Left cardiac atrium (tissue), 4 donors: ENCODE measurements at regions not wholly inside any gene's neighbourhood (a gene's known extent, or its start where the extent isn't known, plus 50 kb on each side); places are given as distances from the start of the nearest gene placed in this dataset.

Experiments used
- ATAC-seq, 2 donors: fragments of 200-7000 bp; cut with Tn5 transposase; one replicate each; pipeline ENCODE4 v1.9.1; 2020; ENCODE audit warnings: mild to moderate bottlenecking in 2 of 2, moderate library complexity in 2 of 2
- DNase-seq: peaks from one replicate; pipeline ENCODE4 v3.0.0-alpha.2; 2020
- intact Hi-C, 2 donors: fragments of 100-400 bp; cut with DNase I; formaldehyde crosslinking; loops; one replicate each; pipeline versions ENCODE4 v1.14.1 to v1.15.1; 2022 to 2023
- donor health status: DM: no; HTN: yes; CAD: no.
- donor health status: DM: no; HTN: yes; CAD: no; lungs with severe emphysema.
- donor health status: DM: yes; HTN: yes; CAD: no.
- donor health status: Dilated cardiomyopathy.

GRCh38 chr15:39132070-39132469 lies 448.8 kb upstream of the THBS1 start:
- intact Hi-C loops = no loop called here
- no peak for ATAC-seq

GRCh38 chr15:39132954-39133600 lies 447.8 kb upstream of the THBS1 start:
- DNase-seq (no peak), ATAC-seq (peak; percentile 55 to 60)
- intact Hi-C loops = no loop called here

More at GRCh38 chr15:39132070-39132469, 448.8 kb upstream of the THBS1 start:
- no peak for DNase-seq

DNA sequence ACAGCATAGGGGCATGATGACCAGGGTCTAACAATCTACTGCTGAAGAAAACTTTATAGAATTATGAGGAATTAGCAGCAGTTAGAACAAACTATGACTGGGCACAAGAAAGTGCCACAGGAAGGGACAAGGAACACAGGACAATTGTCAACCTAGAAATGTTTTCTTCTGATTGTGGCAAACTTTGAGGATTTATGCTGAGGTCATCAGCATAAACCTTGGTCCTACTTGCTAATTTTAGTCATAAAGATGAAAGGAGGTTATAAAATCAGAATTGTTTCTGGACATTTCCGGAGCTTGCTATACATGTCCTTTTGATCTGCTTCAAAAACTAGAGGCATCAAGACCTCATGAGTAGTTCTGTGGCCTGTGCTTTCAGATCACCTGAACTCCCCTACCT lies 446.6 kb upstream of the THBS1 start:
- no peak for ATAC-seq
- intact Hi-C loops = no loop called here
- DNase-seq = no peak

DNA sequence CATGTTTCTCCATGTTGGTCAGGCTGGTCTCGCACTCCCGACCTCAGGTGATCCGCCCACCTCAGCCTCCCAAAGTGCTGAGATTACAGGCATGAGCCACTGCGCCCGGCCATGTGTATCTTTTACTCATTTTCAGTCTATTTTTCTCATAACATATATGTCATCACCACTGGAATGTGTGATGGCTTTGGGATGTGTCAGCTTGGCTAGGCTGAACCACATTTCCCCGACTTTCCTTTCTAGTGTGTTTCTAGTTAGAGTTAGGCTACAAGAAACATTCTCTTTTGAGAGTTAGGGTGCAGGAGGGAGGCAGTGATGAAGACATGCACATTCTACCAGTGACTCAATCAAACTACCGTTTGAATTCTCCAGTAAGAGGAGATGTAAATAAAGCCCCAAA lies 444.9 kb upstream of the THBS1 start:
- intact Hi-C loops = no loop called here
- DNase-seq (no peak), ATAC-seq (no peak)

- no peak for ATAC-seq
- no peak for DNase-seq
- intact Hi-C loops = no loop called here
Observed at GRCh38 chr15:39139431-39140059, 441.3 kb upstream of the THBS1 start.

DNA sequence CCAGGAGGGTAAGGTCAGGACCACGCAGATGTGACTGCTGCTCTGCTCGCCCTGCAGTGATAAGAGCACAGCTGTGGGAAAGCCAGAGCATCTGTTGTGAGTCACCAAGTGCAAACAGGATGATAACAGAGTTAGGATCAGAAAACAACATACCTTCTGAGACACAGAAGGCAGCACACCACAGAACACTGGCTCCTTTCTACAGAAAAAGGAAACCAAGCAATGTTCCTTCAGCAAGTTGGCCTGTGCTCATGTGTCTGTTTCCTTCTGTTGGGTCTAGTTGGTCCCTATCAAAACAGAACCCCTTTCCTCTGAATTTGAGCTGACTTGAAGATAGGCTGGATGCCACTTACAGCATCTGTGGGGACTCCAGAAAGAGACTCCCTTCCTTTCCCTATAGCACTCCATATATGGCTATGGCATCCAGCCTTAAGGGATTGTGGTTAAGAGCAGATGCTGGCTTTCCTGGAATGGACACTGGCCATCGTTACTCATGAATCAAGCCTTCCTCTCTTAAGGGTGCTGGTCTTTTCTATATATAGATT lies 440.7 kb upstream of the THBS1 start:
- intact Hi-C loops = no loop called here
- DNase-seq = no peak

GRCh38 chr15:39142500-39142899 lies 438.4 kb upstream of the THBS1 start:
- ATAC-seq = no peak
- DNase-seq = no peak
- intact Hi-C loops = no loop called here

More for the DNA sequence above, 440.7 kb upstream of the THBS1 start:
- ATAC-seq = peak in 1 of 2 donors; percentile 81

- no peak for DNase-seq
- ATAC-seq = no peak
- intact Hi-C loops = no loop called here
Observed at GRCh38 chr15:39143479-39143878, 437.4 kb upstream of the THBS1 start.

DNA sequence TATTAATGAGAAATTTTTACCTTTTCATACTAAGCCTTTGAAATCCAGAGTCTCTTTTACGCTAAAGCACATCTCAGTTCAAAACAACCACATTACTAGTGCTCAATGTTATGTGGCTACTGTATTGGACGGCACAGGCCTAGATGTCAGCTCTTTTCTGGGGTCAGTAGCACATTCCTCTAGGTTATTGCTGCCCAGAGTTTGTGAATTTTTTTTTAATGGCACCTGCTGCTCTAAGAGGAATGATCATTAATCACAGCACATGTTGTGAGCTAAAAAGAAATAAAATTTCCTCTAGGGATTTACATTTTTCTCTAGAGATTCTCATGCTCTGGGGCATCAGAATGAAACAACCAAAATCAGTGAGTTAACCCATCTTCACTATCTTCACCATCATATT lies 436.8 kb upstream of the THBS1 start:
- ATAC-seq = no peak
- no peak for DNase-seq
- intact Hi-C loops = no loop called here

DNA sequence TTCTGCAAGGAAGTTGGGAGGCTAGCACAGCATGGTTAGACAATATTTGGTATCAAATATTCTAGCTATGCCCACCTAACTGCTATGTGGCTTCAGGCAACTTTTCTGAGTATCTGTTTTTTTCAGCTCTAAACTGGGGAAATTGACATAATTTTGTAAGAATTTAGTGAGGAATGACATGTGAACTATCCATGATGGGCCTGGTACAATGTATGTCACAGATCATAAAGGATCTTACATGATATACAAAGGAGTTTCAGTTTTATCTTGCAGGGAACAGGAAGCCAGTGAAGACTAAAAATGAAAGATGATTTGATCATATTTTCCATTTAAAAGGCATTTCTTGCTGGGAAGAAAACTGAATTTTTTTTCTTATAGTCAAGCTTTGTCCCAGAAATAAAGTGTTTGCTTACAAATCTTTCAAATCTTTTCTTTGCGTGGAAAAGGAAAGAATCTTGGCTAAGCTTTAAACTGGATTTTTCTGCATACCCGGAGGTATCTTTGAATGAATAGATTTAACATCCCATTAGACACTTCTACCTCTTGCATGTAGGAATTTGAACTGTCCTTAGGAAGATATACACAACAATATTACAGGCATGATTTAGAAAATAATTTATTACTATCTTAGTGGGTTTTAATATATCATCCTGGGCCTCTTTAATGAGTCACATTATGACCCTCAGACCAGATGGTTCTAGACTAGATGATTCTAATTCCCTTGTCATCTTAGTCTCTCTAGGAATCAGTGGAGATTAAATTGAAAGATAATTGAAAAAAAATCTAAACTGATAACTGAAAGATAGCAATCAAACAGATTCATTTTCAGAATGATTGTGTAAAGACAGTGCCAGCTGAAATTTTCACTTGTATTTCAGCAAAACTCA lies 436.0 kb upstream of the THBS1 start:
- intact Hi-C loops = no loop called here
- ATAC-seq = no peak

GRCh38 chr15:39145854-39146625 lies 434.8 kb upstream of the THBS1 start:
- DNase-seq (no peak), ATAC-seq (no peak)
- intact Hi-C loops = no loop called here

More for the DNA sequence above, 436.0 kb upstream of the THBS1 start:
- no peak for DNase-seq

DNA sequence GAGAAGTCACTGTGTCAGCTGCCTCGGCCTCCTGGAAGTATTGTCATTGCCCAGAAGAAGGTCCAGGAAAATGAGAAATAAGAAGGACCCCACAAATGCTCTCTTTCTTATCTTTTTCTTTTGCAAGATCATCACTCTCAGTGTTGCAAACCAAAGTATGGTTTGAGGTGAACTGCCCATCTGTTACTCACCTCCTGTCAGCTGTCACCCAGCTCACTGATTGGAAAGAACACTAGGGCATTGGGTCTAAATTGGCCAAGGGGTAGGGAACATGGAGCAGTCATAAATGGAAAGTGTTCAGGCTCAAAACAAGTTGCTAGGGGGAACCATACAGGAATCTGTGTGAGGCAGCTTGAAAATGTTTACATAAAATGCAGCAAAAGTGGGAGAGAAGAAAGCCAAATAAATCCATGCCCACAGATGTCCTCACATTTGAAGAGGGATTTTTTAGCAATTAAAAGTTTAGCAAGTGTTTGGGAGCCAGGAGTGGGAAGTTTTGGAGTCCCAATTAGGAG lies 431.2 kb upstream of the THBS1 start:
- no peak for ATAC-seq
- intact Hi-C loops = no loop called here

GRCh38 chr15:39151545-39151944 lies 429.3 kb upstream of the THBS1 start:
- no peak for ATAC-seq
- intact Hi-C loops = no loop called here

More for the DNA sequence above, 431.2 kb upstream of the THBS1 start:
- DNase-seq = no peak

DNA sequence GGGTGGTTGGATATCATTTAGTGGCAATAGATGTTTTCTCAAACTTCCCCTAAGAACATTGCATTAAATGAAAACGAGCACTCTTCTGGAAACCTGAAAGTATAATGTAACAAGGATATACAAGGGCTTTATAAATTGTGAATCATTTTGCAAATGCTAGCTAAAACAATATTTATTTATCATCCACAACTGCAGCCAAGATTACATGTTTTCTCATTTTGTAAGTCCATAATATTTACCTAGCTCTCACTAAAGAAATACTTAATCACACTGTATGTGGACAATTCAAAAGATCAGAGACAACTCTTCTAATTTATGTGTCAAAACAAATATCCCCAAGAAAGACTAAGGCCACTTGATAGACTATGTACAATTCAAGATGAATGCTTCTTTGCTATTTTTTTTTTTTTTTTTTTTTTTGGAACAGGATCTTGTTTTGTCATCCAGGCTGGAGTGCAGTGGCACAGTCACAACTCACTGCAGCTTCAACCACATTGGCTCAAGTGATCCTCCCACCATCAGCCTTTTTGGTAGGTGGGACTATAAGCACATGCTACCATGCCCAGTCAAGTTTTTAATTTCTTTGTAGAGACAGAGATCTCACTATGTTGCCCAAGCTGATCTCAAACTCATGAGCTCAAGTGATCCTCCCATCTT lies 427.7 kb upstream of the THBS1 start:
- no peak for DNase-seq
- intact Hi-C loops = no loop called here
- ATAC-seq = no peak

More at GRCh38 chr15:39151545-39151944, 429.3 kb upstream of the THBS1 start:
- DNase-seq = no peak

GRCh38 chr15:39153716-39154115 lies 427.2 kb upstream of the THBS1 start:
- intact Hi-C loops = no loop called here
- ATAC-seq = peak in 1 of 2 donors; percentile 14

DNA sequence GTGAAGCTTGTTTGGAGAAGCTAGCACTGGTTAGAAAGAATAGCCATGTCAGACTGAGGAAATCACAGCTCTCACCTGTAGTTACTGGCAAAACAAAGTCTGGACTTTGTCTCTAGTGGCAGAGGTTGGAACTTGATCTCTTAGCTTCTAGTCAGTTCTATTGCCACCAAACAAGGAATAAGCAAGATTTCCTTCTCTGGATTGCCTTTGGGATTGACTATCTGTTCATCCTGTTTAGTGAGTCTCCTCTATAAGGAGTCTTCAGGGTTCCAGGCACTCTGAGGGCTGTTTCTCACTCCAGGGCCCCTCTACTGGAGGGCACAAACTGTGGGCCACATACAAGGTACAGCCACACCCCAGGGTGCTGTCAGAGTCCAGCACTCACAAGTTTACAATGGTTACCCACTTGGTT lies 426.6 kb upstream of the THBS1 start:
- ATAC-seq (no peak), DNase-seq (no peak)
- intact Hi-C loops = no loop called here

More at GRCh38 chr15:39153716-39154115, 427.2 kb upstream of the THBS1 start:
- no peak for DNase-seq

DNA sequence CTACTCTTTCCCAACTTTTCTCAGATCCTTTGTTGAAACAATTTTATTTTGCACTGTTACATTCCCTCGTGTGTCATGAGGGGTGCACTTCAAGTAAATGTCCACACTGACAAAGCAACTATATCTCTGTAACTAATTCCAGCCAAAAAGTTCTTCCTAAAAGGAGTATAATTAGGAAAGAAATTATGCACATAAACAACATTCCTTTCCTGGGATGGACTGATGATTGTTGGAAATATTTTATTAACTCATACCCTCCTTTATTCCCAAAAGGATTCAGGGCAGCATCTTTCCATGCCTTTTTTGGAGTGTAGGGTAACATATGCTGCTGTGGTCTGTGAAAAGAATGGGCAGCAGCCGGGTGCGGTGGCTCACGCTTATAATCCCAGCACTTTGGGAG lies 426.1 kb upstream of the THBS1 start:
- no peak for DNase-seq
- no peak for ATAC-seq
- intact Hi-C loops = no loop called here

GRCh38 chr15:39156166-39156565 lies 424.7 kb upstream of the THBS1 start:
- intact Hi-C loops = no loop called here
- ATAC-seq (peak; percentile 61 to 87), DNase-seq (no peak)
